Activated T-cell treated with anti-CD3 and anti-CD28 coated beads, Interleukin-2, amount 50 U/mL, for 48 hours (primary cell): ENCODE measurements at regions not wholly inside any gene's neighbourhood (a gene's known extent, or its start where the extent isn't known, plus 50 kb on each side); places are given as distances from the start of the nearest gene placed in this dataset.
"Not testable (repeated sequence)": the region's sequence is repeated elsewhere in the genome, so short reads cannot be mapped to it uniquely, and the experiment has no call there.

ENCODE experiments used
- DNase-seq, 2 experiments: peaks; one replicate each; pipeline ENCODE4 v3.0.0-alpha.2; 2020

- no peak for DNase-seq
Measured at GRCh38 chr1:234836776-234837357, 226.9 kb upstream of the IRF2BP2 start.

DNA sequence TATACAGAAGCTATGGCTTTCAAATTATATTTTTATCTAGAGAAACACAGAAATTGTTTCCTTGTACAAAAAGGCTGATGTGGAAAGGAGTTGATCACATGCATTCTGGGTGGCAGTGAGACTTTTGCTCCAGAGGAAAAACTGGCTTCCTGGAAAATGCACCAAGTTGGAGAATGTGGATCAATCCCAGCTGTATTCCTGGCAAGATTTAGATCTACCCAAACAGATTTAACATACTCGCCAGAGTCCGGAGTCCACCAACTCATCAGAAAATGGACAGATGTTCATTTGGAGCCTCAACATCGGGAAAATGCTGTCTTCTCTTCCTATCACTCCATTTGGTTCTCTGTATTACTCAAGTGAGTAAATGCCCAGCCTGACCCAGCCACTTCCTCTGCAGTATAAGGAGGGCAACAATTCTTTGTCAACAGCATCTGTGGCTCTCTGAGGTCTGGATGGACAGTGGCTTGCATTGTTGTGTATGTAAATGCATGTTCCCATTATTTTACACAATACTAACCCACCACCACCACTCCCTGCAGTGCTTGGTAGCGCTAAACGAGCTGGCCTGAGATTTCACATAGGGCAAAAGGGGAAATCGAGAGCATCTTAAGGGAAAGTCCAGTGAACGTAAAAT, 226.2 kb upstream of the IRF2BP2 start:
- DNase-seq, result no peak

GRCh38 chr1:234835239-234835638, 225.3 kb upstream of the IRF2BP2 start:
- DNase-seq, result no peak

DNA sequence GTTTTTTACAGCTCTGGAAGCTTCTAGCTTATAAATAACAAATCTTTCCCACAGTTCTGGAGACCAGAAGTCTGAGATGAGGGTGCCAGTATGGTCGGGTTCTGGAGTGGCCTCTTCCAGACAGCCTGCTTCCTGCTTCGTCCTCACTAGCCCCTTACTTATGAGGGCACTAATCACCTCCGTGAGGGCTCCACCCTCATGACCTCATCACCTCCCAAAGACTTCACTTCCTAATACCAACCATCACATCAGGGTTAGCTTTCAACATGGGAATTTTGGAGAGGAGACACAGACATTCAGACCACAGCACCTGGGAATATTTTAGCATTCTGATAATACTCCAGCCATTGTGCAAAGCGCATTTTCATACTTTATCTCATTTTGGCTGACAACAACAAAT, 223.7 kb upstream of the IRF2BP2 start:
- no peak for DNase-seq

DNA sequence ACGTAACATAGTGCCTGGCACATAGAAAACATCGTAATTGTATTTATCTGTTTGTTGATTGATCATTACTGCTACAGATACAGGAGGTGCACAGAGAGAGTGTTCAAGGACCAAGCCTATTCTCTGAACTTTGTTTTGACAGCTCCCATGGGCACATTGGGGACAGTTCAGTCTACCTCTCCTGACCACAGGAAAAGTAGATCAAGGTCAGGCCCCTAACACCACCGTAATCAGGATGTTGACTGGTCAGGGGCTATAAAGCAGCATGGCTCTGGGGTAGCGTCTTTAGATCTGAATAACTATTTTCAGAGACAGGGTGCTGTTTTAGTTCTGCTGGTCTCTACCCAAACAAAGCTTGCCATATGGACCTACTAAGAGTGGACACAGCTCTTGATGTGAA, 223.1 kb upstream of the IRF2BP2 start:
- no peak for DNase-seq

GRCh38 chr1:234827656-234828055, 217.7 kb upstream of the IRF2BP2 start:
- no peak for DNase-seq

- no peak for DNase-seq
Measured at GRCh38 chr1:234827181-234827580, 217.2 kb upstream of the IRF2BP2 start.

DNA sequence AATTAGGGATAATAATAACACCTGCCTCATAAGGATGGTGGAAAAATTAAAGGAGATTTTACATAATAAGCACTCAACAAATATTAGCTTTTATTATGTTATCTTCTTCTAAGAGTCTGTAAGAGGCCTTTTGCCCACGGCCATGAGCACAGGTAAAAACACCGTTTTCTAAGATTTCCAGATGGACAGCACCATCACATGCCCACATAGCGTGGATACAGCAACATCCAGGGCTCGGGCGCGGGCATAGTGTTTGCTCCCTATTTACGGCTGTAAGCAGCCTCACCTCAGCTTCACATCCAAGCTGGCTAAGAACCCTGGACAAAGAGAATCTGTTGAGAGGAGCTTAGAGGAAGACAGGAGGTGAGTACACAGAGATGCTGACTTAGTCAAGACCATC, 216.4 kb upstream of the IRF2BP2 start:
- DNase-seq, result no peak

DNA sequence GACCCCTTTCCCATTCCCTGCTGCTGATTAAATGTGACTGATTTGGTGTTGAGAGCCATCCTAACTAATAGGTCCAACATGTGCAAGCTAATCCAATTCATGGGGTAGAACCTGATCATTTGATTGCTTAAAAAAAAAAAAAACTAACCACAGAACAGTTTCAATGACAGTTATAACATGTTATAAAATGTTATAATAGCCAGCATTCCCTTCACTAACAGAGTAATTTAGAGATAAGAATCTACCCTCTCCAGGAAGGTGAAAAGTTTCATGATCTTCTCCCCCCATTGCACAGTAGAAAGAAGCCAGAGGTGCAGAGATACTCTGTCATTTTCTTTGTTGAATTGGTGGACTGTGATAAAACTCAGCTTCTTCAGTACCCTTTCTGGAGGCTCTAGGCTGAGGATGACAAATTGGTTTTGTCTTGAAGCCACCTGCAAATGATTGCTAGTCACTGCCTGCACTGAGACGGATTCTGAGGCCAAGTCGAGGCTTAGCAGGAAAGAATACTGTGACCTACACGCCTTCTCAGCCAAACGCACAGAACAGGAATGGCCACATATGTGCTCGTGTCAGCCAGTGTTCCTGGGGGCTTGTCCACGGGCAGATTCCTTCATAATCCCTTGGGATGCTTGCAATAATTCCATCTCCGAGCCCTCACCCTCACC, 215.7 kb upstream of the IRF2BP2 start:
- DNase-seq, result no peak

DNA sequence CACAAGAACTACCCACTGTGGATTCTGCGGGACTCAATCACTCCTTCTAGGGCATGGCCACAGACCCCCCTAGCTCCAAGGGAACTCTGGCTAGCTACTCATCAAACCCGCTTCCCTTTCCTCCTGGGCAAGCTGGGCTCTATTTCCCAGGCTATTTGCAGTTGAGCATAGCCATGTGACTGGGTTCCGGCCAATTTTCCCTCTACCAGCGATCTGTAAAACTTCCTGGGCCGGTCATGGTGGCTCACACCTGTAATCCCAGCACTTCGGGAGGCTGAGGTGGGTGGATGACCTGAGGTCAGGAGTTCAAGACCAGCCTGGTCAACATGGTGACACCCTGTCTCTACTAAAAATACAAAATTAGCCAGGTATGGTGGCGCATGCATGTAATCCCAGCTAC, 214.9 kb upstream of the IRF2BP2 start:
- not testable (repeated sequence) for DNase-seq

DNA sequence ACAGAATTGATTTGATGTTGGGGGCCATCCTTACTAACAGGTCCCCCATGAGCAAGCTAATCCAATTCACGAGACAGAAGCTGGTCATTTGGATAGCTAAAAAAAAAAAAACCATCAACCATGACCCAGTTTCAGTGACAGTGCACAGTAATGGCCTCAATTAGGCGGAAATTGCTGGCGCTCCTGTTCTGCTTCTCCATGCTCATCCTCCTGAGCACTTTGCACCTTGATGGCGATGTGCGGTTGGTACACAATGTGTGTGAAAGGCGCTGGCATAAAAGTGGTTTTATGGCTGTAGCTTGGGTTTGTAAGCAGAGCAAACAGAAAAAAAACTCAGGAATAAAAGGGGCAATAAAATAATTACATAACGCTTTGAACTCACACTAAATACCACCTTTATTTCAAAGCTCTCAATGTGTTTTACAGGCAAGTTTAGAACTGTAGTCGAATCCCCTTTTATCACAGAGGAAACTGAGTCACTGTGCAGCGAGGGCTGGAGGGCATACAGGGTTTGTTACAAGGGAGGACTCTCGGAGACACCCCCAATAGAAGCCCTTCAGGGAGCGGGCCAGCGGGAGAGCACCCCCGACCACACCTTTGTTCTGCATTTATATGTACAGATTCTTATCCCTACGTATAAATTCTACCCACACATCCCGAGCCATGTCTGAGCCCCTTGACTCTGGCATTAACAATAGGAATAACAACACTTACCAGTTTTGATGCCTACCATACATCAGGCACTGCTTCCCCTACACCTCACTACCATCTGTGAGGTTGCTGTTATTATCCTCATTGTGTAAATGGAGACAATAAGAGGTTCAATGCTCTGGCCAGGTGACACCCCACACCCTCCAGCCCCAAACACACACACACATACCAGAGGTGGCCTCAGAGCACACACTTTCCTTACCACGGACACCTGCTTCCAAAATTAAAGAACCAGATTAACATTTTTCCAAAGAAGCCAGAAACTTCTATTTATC, 213.5 kb upstream of the IRF2BP2 start:
- no peak for DNase-seq

DNA sequence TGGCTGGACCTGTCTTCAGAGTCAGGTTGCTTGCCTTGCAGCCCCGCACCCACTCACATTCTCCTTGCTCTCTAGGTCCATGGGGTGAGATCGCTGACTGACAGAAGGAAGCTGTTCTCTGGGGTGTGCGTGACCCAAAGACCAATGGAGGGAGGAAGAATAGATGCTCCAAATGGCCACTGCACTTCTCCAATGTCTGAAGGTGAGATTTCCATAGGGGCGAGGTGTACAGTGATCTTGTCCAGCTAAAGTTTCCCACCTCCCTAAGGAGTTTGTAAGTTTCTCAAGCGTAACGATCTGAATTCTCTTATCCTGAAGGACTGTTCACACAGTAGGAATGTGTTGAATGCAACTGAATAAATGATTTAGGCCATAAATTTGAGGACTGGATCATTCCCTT, 211.9 kb upstream of the IRF2BP2 start:
- DNase-seq, result no peak

- no peak for DNase-seq
Measured at GRCh38 chr1:234820597-234820996, 210.6 kb upstream of the IRF2BP2 start.

GRCh38 chr1:234819845-234820244, 209.9 kb upstream of the IRF2BP2 start:
- DNase-seq, result not testable (repeated sequence)

- DNase-seq, result not testable (repeated sequence)
Measured at GRCh38 chr1:234818040-234818387, 208.0 kb upstream of the IRF2BP2 start.

DNA sequence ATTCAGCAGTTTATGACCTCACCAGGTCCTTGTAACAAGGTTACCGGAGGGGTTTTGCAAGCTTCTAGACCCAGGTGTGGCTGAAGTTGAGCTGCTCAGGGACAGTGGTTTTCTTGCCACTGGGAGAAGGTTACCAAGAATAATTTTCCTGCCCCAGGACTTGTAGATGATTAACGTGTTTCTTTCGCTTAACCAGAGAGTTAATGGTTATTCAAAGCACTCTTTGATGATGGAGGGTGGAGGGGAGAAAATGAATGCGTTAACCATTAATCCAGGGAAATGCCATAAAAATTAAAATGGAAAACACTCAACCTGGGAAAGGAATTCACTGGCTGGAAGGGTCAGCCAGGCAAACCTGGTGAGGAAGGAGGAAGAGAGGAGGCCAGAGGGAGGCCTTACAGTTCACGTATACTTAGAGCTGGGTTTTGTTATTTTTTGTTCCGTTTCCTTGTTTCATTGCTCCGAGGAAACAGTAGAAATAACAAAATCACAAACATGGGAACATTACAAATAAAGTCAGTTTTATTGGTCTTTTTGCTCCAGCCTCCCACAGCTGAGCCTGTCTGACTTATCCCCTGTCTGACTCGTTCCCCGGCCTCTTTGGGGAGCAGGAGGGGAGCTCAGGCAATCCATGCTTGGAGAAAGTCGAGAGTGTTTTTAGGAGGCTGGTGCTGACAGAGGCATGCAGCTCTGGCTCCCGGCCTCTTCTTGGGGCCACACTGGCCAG, 207.5 kb upstream of the IRF2BP2 start:
- DNase-seq, result not testable (repeated sequence)

DNA sequence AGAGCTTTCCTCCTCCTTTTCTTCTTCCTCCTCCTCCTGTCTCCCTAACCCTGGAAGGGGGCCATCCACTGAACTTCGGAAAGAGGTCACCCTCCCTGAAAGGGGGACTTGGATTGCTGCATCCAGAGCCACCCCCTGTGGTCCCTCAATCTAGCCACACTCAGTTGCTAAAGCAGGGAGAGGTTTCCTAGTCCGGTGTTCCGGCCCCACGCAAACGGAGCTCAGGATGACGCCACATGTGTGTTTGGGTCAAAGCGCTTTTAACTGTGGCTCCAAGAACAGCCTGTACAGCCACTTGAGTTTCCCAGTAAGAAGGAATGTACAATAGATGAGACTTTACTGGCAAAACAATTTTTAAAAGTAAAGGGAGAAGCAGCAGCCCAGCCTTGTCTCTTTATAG, 206.9 kb upstream of the IRF2BP2 start:
- DNase-seq, result not testable (repeated sequence)

GRCh38 chr1:234816186-234816851, 206.3 kb upstream of the IRF2BP2 start:
- not testable (repeated sequence) for DNase-seq

GRCh38 chr1:234815295-234815815, 205.4 kb upstream of the IRF2BP2 start:
- not testable (repeated sequence) for DNase-seq

GRCh38 chr1:234814235-234814634, 204.3 kb upstream of the IRF2BP2 start:
- not testable (repeated sequence) for DNase-seq

DNA sequence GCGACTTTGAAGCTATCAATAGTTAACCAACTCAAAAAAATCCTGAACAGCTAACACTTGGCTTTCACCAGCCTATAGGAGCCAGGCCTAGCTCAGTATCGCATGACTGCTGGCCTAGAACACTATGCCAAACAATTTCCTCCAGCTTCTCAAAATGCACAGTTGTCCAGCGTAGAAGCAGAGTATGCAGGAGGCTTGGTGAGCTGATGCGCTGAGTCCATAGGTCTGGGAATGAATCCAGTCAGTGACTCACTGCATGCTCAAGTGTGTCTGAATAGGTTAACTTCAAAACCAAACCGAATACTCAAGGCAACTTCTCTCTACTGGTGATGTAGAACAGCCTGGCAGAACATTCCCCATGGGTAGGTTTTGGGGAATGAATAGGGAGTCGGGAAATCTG, 201.8 kb upstream of the IRF2BP2 start:
- not testable (repeated sequence) for DNase-seq

- not testable (repeated sequence) for DNase-seq
Measured at GRCh38 chr1:234810726-234811125, 200.7 kb upstream of the IRF2BP2 start.
